ENCODE measurements at regions not wholly inside any gene's neighbourhood (a gene's known extent, or its start where the extent isn't known, plus 50 kb on each side); places are given as distances from the start of the nearest gene placed in this dataset.

DNA sequence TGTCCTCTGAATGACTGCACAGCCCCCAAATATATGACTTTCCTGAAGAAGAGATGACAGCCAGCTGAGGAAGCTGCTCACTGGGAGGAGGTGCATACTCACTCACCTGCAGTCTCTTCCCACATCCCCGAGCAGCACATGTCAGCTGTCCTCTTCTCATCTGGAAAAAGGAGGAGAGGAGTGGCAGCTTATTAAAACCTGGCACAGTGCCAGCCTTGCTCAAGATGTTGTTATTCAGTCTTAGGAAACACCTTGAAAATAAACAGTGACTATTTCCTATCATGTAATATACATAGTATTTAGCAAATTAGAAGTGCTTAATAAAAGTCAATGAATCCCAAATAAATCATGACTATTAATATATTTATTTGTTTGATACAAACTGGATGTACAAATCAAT, 232.9 kb downstream of the EPM2A start:
- TF ChIP-seq CTCF (IDR thresholded peaks at IDR 0.05) (no peak), POLR2A (IDR thresholded peaks at IDR 0.05) (no peak)

Measured in Peyer's patch (tissue), 4 donors.